Fibroblast of skin of right biceps (primary cell): ENCODE measurements at regions not wholly inside any gene's neighbourhood (a gene's known extent, or its start where the extent isn't known, plus 50 kb on each side); places are given as distances from the start of the nearest gene placed in this dataset.
A peak's percentile ranks its signal among the peaks of the same experiment; 100 is the strongest.

Experiments used
- DNase-seq: peaks from one replicate; pipeline ENCODE4 v3.0.0-alpha.2; 2013

DNA sequence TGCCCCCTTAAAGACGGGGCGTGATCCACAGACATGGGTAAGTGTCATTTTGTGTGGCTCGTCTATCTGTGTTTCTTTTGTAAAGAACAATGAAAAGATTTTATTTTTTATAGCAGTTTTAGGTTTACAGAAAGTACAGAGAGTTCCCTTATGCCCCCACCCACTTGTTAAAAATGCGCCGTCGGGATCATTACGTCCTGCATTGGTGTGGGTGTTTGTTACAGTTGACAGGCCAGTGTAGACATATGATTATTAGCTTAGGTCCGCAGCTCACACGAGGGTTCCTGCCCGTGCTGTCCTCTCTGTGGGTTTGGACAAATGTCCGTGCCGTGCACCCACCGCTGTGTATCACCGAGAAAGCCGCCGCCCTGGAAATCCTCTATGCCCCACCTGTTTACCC is 50.5 kb downstream of the RGS12 start:
- DNase-seq = no peak

GRCh38 chr4:3344104-3344503 is 51.3 kb downstream of the RGS12 start:
- no peak for DNase-seq

- no peak for DNase-seq
Measured at GRCh38 chr4:3344596-3344995, 51.8 kb downstream of the RGS12 start.

DNA sequence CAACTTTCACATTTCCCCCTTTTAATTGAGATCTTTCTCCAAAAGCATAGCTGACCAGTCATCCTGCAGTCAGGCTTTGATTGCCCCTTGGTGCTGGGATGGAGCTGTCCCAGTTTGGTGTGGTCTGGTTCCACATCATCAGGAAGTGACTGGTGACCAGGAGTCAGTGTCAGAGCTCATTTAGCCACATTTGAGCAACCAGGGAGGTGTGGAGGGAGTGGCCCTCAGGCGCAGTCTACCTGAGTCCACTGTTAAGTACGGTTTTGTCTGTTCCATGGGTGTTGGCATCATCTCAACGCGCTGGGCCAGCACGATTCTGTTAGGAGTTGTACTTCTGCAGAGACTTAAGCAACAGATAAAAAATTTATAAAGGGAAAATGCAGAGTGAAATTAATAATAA is 52.6 kb downstream of the RGS12 start:
- DNase-seq = no peak

- DNase-seq = peak; percentile 71
Measured at GRCh38 chr4:3346146-3346545, 53.3 kb downstream of the RGS12 start.

- DNase-seq = no peak
Measured at GRCh38 chr4:3347871-3348270, 55.0 kb downstream of the RGS12 start.

DNA sequence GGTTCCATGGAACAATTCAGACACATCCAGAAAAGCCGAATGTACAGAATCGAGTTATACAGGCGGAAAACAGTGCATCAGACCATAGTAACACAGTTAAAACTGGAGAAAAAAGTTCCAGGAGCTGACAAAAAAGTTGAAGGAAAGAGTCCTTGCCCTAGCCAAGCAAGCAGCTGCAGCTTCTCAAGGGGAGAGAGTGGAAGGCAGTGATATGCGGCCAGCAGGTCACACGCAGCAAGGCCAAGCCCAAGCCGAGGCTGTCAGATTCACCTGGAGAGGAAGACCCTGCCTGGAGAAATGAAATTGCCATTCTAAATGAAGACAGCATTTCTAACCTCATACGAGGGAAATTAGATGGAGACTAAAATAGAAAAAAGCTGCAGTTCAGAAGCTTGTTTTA is 55.8 kb downstream of the RGS12 start:
- no peak for DNase-seq

- DNase-seq = no peak
Measured at GRCh38 chr4:3349116-3349515, 56.3 kb downstream of the RGS12 start.

DNA sequence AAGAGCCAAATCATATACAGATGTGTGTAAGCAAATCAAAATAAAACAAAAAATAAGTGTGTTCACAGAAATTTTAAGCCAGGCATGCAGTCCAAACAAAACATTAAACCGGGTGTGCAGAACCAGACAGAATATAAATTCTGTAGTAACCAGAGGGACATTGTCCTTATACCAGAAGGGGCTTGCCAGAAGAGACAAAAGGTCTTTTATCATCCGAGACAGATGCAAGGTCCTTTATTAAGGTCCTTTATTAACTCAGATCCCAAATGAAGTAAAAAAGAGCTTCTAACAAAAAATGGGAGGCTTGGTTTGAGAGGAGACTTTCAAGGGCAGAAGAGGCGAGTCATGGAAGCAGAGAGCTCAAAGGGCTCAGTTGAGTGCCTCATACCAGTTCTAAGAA is 59.2 kb downstream of the RGS12 start:
- no peak for DNase-seq

DNA sequence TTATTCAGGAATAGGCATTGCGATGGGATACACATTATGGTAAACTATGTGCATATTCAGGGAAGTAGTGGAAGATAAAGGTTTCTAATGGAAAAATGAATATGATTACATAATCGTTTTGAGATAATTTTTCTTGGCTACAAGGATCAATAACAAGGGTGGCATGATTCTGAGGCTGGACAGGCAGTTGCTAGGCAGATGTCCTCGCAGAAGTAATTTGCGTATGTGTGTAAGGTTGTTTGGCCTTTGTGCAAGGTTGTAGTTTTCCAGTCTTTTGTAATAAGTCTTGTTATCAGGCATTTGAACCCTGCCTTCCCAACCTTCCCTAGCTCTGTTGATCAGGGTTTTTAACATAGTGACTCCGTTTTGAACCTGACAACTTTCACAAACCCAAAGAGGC is 59.7 kb downstream of the RGS12 start:
- no peak for DNase-seq

- no peak for DNase-seq
Measured at GRCh38 chr4:3352941-3353594, 60.2 kb downstream of the RGS12 start.

DNA sequence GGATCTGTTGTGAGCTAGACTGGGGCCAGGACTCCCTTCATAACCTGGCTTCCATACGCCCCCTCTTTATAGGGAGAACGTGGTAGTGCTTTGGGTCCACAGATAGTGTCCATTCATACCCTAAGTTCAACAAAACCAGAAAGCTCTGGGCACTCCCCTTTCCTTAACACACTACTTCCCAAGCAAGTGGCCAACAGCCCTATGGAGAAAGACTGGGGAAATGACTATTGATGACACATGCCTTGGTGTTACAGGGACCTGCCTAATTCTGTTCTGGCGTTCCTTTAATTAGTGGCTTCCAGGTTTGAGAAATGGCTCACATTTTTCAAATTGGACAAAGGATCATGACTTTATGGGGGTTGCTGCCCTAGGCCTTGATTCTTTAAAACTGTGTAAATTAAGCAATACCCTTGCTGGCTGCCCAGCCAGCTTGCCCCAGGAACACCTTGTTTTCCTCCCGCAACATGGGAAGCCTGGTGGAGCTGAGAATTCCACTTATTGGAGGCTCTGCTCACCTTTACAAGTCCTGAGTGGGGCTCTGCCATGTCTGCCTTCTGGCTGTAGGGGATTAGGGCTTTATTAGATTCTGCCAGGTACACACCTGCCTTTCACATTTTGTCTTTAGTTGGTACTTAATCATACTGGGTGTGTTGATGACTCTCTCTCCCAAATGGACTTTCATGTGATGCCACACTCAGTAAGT is 61.1 kb downstream of the RGS12 start:
- DNase-seq = no peak

DNA sequence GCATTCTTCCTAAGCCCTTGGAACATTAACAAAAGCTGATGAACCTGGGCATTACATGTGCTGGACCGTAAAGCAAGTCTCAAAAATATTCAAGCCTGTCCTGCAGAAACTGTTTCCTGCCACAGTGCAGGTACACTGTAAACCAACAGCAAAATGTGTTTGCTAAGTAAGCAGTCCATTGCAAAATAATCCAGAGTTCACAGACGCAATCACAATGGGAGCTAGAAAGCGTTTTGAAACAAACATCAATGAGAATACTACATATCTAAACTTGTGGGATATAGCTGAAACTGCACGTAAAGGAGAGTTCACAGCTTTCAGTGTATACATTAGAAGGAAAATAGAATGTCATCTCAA is 61.6 kb downstream of the RGS12 start:
- no peak for DNase-seq

- DNase-seq = no peak
Measured at GRCh38 chr4:3355266-3355748, 62.5 kb downstream of the RGS12 start.

GRCh38 chr4:3358656-3359055 is 65.8 kb downstream of the RGS12 start:
- no peak for DNase-seq

DNA sequence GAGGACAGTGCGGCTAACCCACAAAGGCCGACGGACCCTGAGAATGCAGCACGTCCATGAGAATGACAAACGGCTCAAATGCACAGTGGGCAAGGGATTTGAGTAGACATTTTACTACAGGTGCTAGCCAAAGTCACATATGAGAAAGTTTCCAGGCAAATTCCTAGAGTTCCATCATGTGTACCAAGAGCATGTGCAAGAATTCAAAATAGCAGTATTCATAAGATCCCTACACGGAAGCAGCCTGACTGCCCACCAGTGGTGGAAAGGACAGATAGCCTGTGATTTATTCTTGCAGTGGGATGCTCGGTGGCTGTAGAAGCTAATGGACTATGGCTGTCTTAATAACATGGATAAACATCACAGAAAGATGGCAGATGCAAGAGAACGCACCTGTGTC is 68.0 kb downstream of the RGS12 start:
- no peak for DNase-seq

DNA sequence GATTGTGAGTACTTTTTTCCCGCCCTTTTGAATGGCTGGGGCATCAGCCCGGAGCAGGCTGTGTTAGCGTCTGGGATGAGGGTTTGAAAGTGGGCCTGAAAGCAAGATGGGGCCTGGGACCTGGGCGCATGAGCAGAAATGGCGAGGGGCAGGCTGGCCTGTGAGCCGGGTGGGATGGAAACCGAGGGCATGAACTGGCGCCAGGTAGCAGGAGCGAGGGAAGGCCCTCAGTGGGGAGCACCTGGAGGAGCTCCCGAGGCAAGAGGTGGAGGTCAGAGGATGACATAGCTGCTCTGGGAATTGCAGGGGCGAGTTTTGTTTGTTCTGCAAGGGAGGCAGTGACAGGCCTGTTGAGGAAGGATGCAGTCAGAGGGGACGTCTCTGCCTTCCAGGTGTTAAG is 68.6 kb downstream of the RGS12 start:
- DNase-seq = no peak

- no peak for DNase-seq
Measured at GRCh38 chr4:3361896-3362295, 69.1 kb downstream of the RGS12 start.

DNA sequence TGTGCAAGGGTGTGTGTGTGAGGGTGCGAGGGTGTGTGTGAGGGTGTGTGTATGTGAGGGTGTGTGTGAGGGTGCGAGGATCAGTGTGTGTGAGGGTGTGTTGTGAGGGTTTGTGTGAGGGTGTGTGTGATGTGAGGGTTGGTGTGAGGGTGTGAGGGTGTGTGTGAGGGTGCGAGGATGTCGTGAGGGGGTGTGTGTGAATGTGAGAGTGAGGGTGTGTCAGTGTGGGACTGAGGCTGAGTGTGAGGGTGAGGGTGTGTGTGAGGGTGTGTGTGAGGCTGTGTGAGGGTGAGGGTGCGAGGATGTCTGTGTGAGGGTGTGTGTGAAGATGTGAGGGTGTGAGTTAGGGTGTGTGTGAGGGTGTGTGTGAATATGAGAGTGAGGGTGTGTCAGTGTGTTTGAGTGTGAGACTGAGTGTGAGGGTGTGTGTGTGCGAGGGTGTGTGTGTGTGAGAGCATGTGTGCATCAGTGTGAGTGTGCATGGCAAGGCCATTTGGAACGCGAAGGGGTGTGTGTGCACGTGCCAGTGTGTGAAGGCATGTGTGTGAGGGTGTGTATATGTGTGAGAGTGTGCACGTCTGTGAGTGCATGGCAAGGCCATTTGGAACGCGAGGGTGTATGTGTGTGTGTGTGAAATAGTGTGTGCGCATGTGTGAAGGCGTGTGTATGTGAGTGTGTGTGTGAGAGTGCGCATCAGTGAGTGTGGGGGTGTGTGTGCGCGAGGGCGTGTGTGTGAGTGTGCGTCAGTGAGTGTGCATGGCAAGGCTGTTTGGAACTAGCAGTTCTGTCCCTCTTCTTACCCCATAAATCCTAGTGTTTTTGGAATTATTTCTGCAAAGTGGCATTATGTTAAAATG is 69.8 kb downstream of the RGS12 start:
- no peak for DNase-seq

GRCh38 chr4:3363411-3364141 is 70.8 kb downstream of the RGS12 start:
- DNase-seq = no peak

DNA sequence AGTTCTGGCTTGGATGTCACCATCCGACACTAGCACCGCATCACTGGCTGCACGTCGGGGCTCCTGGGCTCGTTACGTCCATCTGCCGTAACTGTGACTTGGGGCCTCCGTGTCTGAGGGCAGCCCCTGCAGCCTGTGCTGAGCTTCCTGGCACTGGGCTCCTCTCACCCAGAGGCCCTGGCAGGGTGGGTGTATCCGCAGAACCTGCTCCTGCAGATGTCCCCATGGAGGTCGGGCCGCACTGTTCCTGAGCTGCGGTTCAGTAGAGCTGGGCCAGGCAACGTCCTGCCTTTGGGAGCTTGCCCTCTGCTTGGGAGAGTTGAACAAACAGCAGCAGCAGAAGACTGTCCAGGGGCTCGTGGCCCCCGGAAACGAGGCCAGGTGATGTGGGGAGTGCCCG is 71.4 kb downstream of the RGS12 start:
- DNase-seq = no peak

GRCh38 chr4:3364634-3365314 is 72.0 kb downstream of the RGS12 start:
- no peak for DNase-seq

- no peak for DNase-seq
Measured at GRCh38 chr4:3365326-3365725, 72.5 kb downstream of the RGS12 start.
